HEK293 (cell line): ENCODE measurements at regions not wholly inside any gene's neighbourhood (a gene's known extent, or its start where the extent isn't known, plus 50 kb on each side); places are given as distances from the start of the nearest gene placed in this dataset.

Experiments used
- ZNF121 ChIP-seq: fragments of 450-650 bp; formaldehyde crosslinking; IDR thresholded peaks from 2 replicates; pipeline ENCODE4 v1.5.1; 2016; ENCODE audit warnings: missing biosample characterization, missing genetic modification characterization
- TF ChIP-seq, protein P1 (sequence below): fragments of 450-650 bp; formaldehyde crosslinking; IDR thresholded peaks from 2 replicates; pipeline ENCODE4 v1.5.1; 2016; ENCODE audit warnings: missing biosample characterization, missing genetic modification characterization, low read depth

DNA sequence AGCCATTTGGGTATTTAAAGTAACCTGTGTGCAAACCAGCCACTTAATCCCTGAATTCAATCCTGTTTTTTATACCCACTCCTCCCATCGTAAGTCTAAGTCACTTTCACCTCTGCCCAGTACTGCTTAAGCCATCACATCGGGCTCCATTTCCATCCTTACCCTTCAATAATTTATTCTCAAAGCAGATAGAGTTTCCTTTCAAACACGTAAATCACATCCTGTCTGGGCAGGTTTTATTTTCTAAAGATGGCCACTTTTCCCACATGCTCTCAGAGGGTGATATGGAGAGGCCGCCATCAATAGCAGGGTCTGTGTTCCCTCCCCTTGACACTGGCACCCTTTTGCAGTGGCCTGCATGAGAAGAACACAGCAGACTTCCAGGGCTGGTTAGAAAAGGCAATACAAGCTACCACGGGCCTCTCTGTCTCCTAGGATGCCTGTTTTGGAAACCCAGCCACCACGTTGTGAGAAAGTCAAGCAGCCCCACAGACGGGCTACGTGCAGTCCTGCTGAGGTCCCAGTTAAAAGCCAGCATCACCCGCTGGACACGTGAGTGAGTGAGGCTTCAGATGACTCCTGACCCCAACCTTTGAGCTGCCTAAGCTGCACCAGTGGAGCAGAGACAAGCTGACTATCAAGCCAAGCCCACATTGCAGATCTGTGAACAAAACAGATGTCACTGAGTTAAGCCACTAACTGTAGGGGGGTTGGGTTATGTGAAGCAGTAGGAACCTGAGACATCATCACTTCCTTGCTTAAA is 241.8 kb upstream of the SLCO3A1 start:
- TF ChIP-seq, protein P1, sequence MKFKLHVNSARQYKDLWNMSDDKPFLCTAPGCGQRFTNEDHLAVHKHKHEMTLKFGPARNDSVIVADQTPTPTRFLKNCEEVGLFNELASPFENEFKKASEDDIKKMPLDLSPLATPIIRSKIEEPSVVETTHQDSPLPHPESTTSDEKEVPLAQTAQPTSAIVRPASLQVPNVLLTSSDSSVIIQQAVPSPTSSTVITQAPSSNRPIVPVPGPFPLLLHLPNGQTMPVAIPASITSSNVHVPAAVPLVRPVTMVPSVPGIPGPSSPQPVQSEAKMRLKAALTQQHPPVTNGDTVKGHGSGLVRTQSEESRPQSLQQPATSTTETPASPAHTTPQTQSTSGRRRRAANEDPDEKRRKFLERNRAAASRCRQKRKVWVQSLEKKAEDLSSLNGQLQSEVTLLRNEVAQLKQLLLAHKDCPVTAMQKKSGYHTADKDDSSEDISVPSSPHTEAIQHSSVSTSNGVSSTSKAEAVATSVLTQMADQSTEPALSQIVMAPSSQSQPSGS (tag by site-specific recombination): no peak
- no peak for TF ChIP-seq ZNF121 (tag by site-specific recombination)
